ENCODE measurements at regions not wholly inside any gene's neighbourhood (a gene's known extent, or its start where the extent isn't known, plus 50 kb on each side); places are given as distances from the start of the nearest gene placed in this dataset.

- no peak for DNase-seq (ENCODE audit: low read depth)
- TF ChIP-seq CTCF (conservative IDR thresholded peaks at IDR 0.05; ENCODE audit: low read depth, low read length): no peak
- no peak overlapping the region for H3K4me3 ChIP-seq (ENCODE audit: low read depth, low read length)
Observed at GRCh38 chr3:30341079-30341478, 265.3 kb upstream of the TGFBR2 start.

- no peak overlapping the region for H3K4me3 ChIP-seq (ENCODE audit: low read depth, low read length)
- DNase-seq (ENCODE audit: low read depth): no peak
- no peak for TF ChIP-seq CTCF (conservative IDR thresholded peaks at IDR 0.05; ENCODE audit: low read depth, low read length)
Observed at GRCh38 chr3:30341851-30342250, 264.6 kb upstream of the TGFBR2 start.

- no peak overlapping the region for H3K4me3 ChIP-seq (ENCODE audit: low read depth, low read length)
- no peak for TF ChIP-seq CTCF (conservative IDR thresholded peaks at IDR 0.05; ENCODE audit: low read depth, low read length)
- DNase-seq (ENCODE audit: low read depth): peak; percentile 83
Observed at GRCh38 chr3:30342318-30343060, 263.9 kb upstream of the TGFBR2 start.

GRCh38 chr3:30343067-30343831, 263.2 kb upstream of the TGFBR2 start:
- no peak for DNase-seq (ENCODE audit: low read depth)
- no peak overlapping the region for H3K4me3 ChIP-seq (ENCODE audit: low read depth, low read length)
- no peak for TF ChIP-seq CTCF (conservative IDR thresholded peaks at IDR 0.05; ENCODE audit: low read depth, low read length)

- no peak overlapping the region for H3K4me3 ChIP-seq (ENCODE audit: low read depth, low read length)
- no peak for DNase-seq (ENCODE audit: low read depth)
- TF ChIP-seq CTCF (conservative IDR thresholded peaks at IDR 0.05; ENCODE audit: low read depth, low read length): no peak
Observed at GRCh38 chr3:30343861-30344260, 262.5 kb upstream of the TGFBR2 start.

- no peak overlapping the region for H3K4me3 ChIP-seq (ENCODE audit: low read depth, low read length)
- no peak for TF ChIP-seq CTCF (conservative IDR thresholded peaks at IDR 0.05; ENCODE audit: low read depth, low read length)
- DNase-seq (ENCODE audit: low read depth): no peak
Observed at GRCh38 chr3:30344288-30344687, 262.1 kb upstream of the TGFBR2 start.
